Panc1 (cell line): ENCODE measurements at regions not wholly inside any gene's neighbourhood (a gene's known extent, or its start where the extent isn't known, plus 50 kb on each side); places are given as distances from the start of the nearest gene placed in this dataset.

ENCODE experiments used
- ATAC-seq: fragments of 200-7000 bp; cut with Tn5 transposase; 2 replicates; pipeline ENCODE4 v1.9.1; 2020; ENCODE audit warnings: mild to moderate bottlenecking, moderate library complexity
- BruUV-seq: library from RNA; stranded (reverse); fragments of 400-500 nt; replicated peaks from 2 replicates; lab custom pipeline; 2021; lab: Mats Ljungman, UMichigan
- CTCF ChIA-PET: fragments of 300-600 bp; sonication (Branson Sonifier 250); formaldehyde crosslinking; loops from one replicate; lab custom pipeline; 2022; ENCODE audit warnings: antibody characterized with exemption; lab: Charles Lee
- POLR2A ChIA-PET: fragments of 300-600 bp; sonication (Branson Sonifier 250); formaldehyde crosslinking; loops from one replicate; lab custom pipeline; 2022; ENCODE audit warnings: antibody characterized with exemption; lab: Charles Lee
- DNase-seq: peaks from one replicate; pipeline ENCODE4 v3.0.0-alpha.2; 2010; ENCODE audit warnings: low read depth, low spot score
- H3K27ac ChIP-seq: 2 replicates; pipeline ENCODE4 v1.5.1; 2011; ENCODE audit warnings: mild to moderate bottlenecking, low read length, inconsistent platforms
- H3K27me3 ChIP-seq: fragments of 200-500 bp; sonication (Bioruptor generic); 2 replicates; pipeline ENCODE4 v1.6.0; 2014; ENCODE audit warnings: low read length, inconsistent platforms; ENCODE audit not compliant: control insufficient read depth, insufficient read depth
- H3K36me3 ChIP-seq: fragments of 200-500 bp; sonication (Bioruptor generic); 2 replicates; pipeline ENCODE4 v1.5.1; 2014; ENCODE audit warnings: inconsistent platforms, mild to moderate bottlenecking, low read length, moderate library complexity; ENCODE audit not compliant: control insufficient read depth, insufficient read depth
- H3K4me1 ChIP-seq: 2 replicates; pipeline ENCODE4 v1.5.1; 2011; ENCODE audit warnings: inconsistent platforms, mild to moderate bottlenecking, low read length, moderate library complexity; ENCODE audit not compliant: control insufficient read depth, insufficient read depth
- H3K4me3 ChIP-seq, 2 experiments: 2 replicates each; pipeline ENCODE4 v1.5.1; 2011 to 2012; ENCODE audit warnings: low read depth in 2 of 2, low read length in 2 of 2, mild to moderate bottlenecking in 2 of 2, inconsistent platforms in 1 of 2, moderate library complexity in 1 of 2
- H3K9me3 ChIP-seq: fragments of 200-500 bp; sonication (Bioruptor generic); 2 replicates; pipeline ENCODE4 v1.5.1; 2014; ENCODE audit warnings: low read depth, mild to moderate bottlenecking, inconsistent platforms, low read length, moderate library complexity; ENCODE audit not compliant: control insufficient read depth, insufficient read depth
- CTCF ChIP-seq: fragments of 450-650 bp; IDR thresholded peaks from 2 replicates; pipeline ENCODE4 v1.5.1; 2017; ENCODE audit warnings: mild to moderate bottlenecking
- POLR2AphosphoS5 ChIP-seq: IDR thresholded peaks from 2 replicates; pipeline ENCODE4 v1.6.1; 2012; ENCODE audit warnings: mild to moderate bottlenecking, low read depth, low read length, moderate library complexity
- REST ChIP-seq, 2 experiments: IDR thresholded peaks; 2 replicates each; pipeline ENCODE4 v1.6.1; 2011 to 2012; ENCODE audit warnings: low read depth in 2 of 2, control low read depth in 1 of 2, low read length in 1 of 2, mild to moderate bottlenecking in 1 of 2, moderate library complexity in 1 of 2; ENCODE audit not compliant: insufficient read depth in 1 of 2
- TCF7L2 ChIP-seq: IDR thresholded peaks from 2 replicates; pipeline ENCODE4 v1.6.1; 2011; ENCODE audit warnings: mild to moderate bottlenecking, low read depth, low read length, inconsistent platforms
- in situ Hi-C: cut with HindIII; loops from 2 replicates; pipeline ENCODE4 v1.10.0; 2016; ENCODE audit warnings: low sequenced_read_pairs, low pct_unique_long_range_greater_than_20kb
- intact Hi-C: fragments of 100-400 bp; cut with micrococcal nuclease; formaldehyde crosslinking; loops from one replicate; pipeline ENCODE4 v1.10.0; 2022; ENCODE audit not compliant: unreplicated experiment

GRCh38 chr18:41311571-41312547 is 643.2 kb upstream of the PIK3C3 start:
- Histone ChIP-seq H3K4me3 (no peak overlapping the region), H3K27ac (no peak overlapping the region), H3K4me1 (no peaks in the 10 kb centered on the region), H3K27me3 (no peaks in the 10 kb centered on the region), H3K36me3 (no peaks in the 10 kb centered on the region), H3K9me3 (no peaks in the 10 kb centered on the region)
- intact Hi-C loops = no loop called here
- ATAC-seq (no peak), DNase-seq (no peak)
- in situ Hi-C loops = no loop called here
- BruUV-seq = no TSS peak
- ChIA-PET POLR2A (no interaction called here), CTCF (no interaction called here)
- TF ChIP-seq CTCF = no peak
- TF ChIP-seq POLR2AphosphoS5 = no peak
- TF ChIP-seq REST (IDR thresholded peaks at IDR 0.05; ENCODE audit: insufficient read depth in 1 of 2, low read depth in 2 of 2, low read length in 1 of 2) = no peak
- no peak for TF ChIP-seq TCF7L2

DNA sequence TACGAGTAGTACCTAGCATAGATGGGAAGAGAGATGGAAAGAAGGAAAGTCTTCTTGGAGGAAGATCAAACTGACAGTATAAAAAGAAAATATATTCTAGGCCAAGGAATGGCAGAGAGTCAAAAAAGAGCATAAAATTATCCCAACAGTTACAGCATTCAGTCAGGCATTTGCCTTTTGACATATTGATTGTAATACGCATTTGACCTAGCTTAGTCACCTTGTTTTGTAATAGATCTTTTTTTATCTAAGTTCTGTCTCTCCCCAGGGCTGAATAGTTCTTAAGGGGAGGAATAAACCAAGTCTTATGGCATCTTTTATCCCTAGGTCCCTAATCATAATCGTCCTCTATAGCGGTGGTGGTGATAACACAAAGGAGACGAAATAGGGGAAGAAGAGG is 657.3 kb upstream of the PIK3C3 start:
- no peaks in the 10 kb centered on the region for H3K4me1 ChIP-seq
- in situ Hi-C loops (no loop called here), intact Hi-C loops (no loop called here)
- no peaks in the 10 kb centered on the region for H3K36me3 ChIP-seq
- no peaks in the 10 kb centered on the region for H3K27me3 ChIP-seq
- no peaks in the 10 kb centered on the region for H3K9me3 ChIP-seq
- H3K27ac ChIP-seq = no peak overlapping the region
- no TSS peak for BruUV-seq
- H3K4me3 ChIP-seq = no peak overlapping the region
- ChIA-PET POLR2A (no interaction called here), CTCF (no interaction called here)
- ATAC-seq (no peak), DNase-seq (no peak)
- TF ChIP-seq TCF7L2 (no peak), POLR2AphosphoS5 (no peak), REST (IDR thresholded peaks at IDR 0.05; ENCODE audit: insufficient read depth in 1 of 2, low read depth in 2 of 2, low read length in 1 of 2) (no peak)
